Lung (tissue), 11 donors: ENCODE measurements at regions not wholly inside any gene's neighbourhood (a gene's known extent, or its start where the extent isn't known, plus 50 kb on each side); places are given as distances from the start of the nearest gene placed in this dataset.

Experiments used
- ATAC-seq: fragments of 200-7000 bp; cut with Tn5 transposase; one replicate; pipeline ENCODE4 v1.9.1; 2020; ENCODE audit warnings: moderate number of reproducible peaks; ENCODE audit not compliant: insufficient read depth, low FRiP score
- DNase-seq, 3 donors: peaks; one replicate each; pipeline ENCODE4 v3.0.0-alpha.2; 2013 to 2017
- H3K27ac ChIP-seq, 2 donors: one replicate each; pipeline ENCODE4 v1.5.1; 2013; ENCODE audit warnings: mild to moderate bottlenecking in 2 of 2, moderate library complexity in 2 of 2, control low read depth in 1 of 2, inconsistent platforms in 1 of 2, low read depth in 1 of 2, low read length in 1 of 2
- H3K27me3 ChIP-seq, 3 donors: one replicate each; pipeline ENCODE4 v1.5.1; 2013; ENCODE audit warnings: low read length in 2 of 3; ENCODE audit not compliant: control insufficient read depth in 3 of 3, insufficient read depth in 3 of 3
- H3K36me3 ChIP-seq, 4 donors: one replicate each; pipeline ENCODE4 v1.5.1; 2013; ENCODE audit warnings: low read length in 4 of 4, mild to moderate bottlenecking in 1 of 4, moderate library complexity in 1 of 4; ENCODE audit not compliant: control insufficient read depth in 4 of 4, insufficient read depth in 4 of 4
- H3K4me1 ChIP-seq, 5 donors: one replicate each; pipeline ENCODE4 v1.5.1; 2013; ENCODE audit warnings: low read length in 5 of 5, mild to moderate bottlenecking in 2 of 5, moderate library complexity in 1 of 5; ENCODE audit not compliant: control insufficient read depth in 5 of 5, insufficient read depth in 5 of 5
- H3K4me3 ChIP-seq: one replicate; pipeline ENCODE4 v1.5.1; 2013; ENCODE audit warnings: mild to moderate bottlenecking, control low read depth, moderate library complexity
- H3K9ac ChIP-seq, 2 donors: one replicate each; pipeline ENCODE4 v1.5.1; 2013; ENCODE audit warnings: low read length in 2 of 2, control low read depth in 1 of 2; ENCODE audit not compliant: insufficient read depth in 1 of 2
- H3K9me3 ChIP-seq, 4 donors: one replicate each; pipeline ENCODE4 v1.5.1; 2013; ENCODE audit warnings: low read length in 3 of 4, mild to moderate bottlenecking in 1 of 4, moderate library complexity in 1 of 4; ENCODE audit not compliant: control insufficient read depth in 4 of 4, insufficient read depth in 3 of 4
- WGBS, 2 donors: extraction: QIAGEN DNeasy Blood & Tissue Kit; methylation state at CpG; one replicate each; pipeline ENCODE4 v1.1.7; 2013; 5-methylcytosine and 5-hydroxymethylcytosine counted together
- TF ChIP-seq, protein P1 (sequence below): IDR thresholded peaks from 2 replicates; pipeline ENCODE4 v1.5.1; 2012; ENCODE audit warnings: mild to moderate bottlenecking; ENCODE audit errors: control extremely low read depth, extremely low read depth
- donor health status: control.
- donor health status: control.
- donor health status: Bipolar disorder and iron deficiency.
- donor health status: healthy.
- donor health status: DM: yes; HTN: yes; CAD: no.

DNA sequence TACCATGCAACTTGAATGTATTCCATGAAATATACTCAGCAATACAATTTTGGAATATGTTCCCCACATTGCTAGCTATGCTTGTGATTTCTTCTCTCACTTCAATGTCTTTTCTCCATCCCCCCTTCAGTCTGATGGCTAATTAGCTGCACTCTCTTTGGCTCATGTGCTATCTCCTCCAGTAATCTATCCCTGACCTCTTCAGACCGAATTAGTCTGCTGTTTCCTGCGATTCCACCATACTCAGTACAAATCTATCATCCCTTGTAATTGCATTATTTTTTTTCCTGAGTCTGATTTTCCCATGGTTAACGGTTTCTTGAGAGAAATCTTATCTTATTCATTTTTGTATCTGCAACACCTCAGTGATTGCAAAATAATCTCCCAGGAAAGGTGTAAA lies 360.7 kb upstream of the CDH10 start:
- no peak overlapping the region for H3K4me3 ChIP-seq
- H3K9me3 ChIP-seq: no peaks in the 10 kb centered on the region
- TF ChIP-seq, protein P1, sequence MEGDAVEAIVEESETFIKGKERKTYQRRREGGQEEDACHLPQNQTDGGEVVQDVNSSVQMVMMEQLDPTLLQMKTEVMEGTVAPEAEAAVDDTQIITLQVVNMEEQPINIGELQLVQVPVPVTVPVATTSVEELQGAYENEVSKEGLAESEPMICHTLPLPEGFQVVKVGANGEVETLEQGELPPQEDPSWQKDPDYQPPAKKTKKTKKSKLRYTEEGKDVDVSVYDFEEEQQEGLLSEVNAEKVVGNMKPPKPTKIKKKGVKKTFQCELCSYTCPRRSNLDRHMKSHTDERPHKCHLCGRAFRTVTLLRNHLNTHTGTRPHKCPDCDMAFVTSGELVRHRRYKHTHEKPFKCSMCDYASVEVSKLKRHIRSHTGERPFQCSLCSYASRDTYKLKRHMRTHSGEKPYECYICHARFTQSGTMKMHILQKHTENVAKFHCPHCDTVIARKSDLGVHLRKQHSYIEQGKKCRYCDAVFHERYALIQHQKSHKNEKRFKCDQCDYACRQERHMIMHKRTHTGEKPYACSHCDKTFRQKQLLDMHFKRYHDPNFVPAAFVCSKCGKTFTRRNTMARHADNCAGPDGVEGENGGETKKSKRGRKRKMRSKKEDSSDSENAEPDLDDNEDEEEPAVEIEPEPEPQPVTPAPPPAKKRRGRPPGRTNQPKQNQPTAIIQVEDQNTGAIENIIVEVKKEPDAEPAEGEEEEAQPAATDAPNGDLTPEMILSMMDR: no peak
- 45 to 76% methylated on average over 3 of the region's 3 CpGs for WGBS, 2 donors
- H3K27ac ChIP-seq: no peak overlapping the region
- no peaks in the 10 kb centered on the region for H3K27me3 ChIP-seq
- H3K4me1 ChIP-seq: no peaks in the 10 kb centered on the region
- no peaks in the 10 kb centered on the region for H3K36me3 ChIP-seq
- H3K9ac ChIP-seq: no peak overlapping the region
- no peak for ATAC-seq
- no peak for DNase-seq

DNA sequence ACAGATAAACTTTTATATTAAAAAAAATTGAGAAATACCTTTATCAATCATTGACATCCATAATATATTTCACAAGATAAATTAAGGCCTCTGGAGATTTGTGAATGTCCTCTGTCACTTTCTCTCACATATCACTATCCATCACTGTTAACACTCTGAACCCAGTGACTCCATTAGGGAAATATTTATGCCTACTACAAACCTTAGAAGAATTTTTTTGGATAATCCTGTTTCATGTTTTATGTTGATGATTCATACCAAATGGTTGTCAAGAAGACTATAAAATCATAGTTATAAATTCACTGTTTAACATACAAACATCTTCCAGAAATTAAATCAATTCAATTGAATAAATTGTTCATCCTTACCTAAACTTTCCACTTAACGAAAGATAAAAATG lies 357.6 kb upstream of the CDH10 start:
- 91 to 98% methylated on average over 1 of the region's 1 CpG for WGBS, 2 donors
- no peak for DNase-seq
- H3K9ac ChIP-seq: no peak overlapping the region

DNA sequence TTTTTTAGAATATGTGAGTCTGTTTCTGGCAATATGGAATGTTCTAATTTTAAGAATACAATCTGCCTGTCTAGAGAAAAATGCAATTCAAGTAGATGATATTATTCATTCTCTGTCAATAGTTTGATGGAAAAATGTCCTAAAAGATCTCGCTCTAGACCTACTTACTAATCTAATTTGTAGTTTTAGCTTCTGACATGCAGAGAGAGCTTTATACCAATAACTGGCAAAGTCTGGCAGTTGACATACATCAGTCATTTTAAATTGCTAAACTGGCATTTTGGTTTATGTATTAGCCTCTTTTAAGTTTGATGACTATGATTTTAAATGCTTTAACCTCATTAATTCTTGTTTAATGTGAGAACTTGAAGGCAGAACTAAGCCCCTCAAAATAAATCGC lies 355.0 kb upstream of the CDH10 start:
- no peak for ATAC-seq

More for the DNA sequence above, 357.6 kb upstream of the CDH10 start:
- Histone ChIP-seq H3K4me3 (no peak overlapping the region), H3K27me3 (no peaks in the 10 kb centered on the region), H3K36me3 (no peaks in the 10 kb centered on the region), H3K4me1 (no peaks in the 10 kb centered on the region), H3K27ac (no peak overlapping the region), H3K9me3 (no peaks in the 10 kb centered on the region)
- TF ChIP-seq, protein P1: no peak
- no peak for ATAC-seq

DNA sequence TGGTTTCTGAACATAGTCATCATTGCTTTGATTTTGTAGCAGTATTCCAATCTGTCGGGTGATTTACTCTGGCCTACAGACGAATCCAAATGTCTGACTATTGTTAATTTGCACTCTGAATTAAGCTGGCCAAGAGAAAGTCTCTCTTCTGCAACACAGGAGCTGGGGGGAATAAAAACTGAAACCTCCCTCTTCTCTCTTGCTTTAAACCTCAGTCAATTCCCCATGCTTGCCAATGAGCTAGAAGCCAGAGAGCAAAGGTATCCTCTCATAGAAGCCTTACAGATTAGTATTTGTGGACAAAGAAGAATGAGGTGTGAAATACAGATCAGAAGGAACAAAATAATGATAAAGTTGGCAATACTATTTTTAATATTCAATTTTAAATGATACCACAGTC lies 353.9 kb upstream of the CDH10 start:
- Histone ChIP-seq H3K4me3 (no peak overlapping the region), H3K27me3 (no peaks in the 10 kb centered on the region), H3K27ac (no peak overlapping the region), H3K9ac (no peak overlapping the region), H3K36me3 (no peaks in the 10 kb centered on the region), H3K9me3 (peaks cover 0 to 2% (median 0%) of the 10 kb centered on the region in 4 donors), H3K4me1 (no peaks in the 10 kb centered on the region)
- ATAC-seq (no peak), DNase-seq (no peak)
- TF ChIP-seq, protein P1: no peak
- 70% methylated on average over 2 of the region's 2 CpGs for WGBS, 2 donors

More for the DNA sequence above, 355.0 kb upstream of the CDH10 start:
- Histone ChIP-seq H3K4me3 (no peak overlapping the region), H3K9me3 (peaks cover 0 to 2% (median 0%) of the 10 kb centered on the region in 4 donors), H3K9ac (no peak overlapping the region), H3K4me1 (no peaks in the 10 kb centered on the region), H3K36me3 (no peaks in the 10 kb centered on the region), H3K27ac (no peak overlapping the region), H3K27me3 (no peaks in the 10 kb centered on the region)
- WGBS, 2 donors: 84 to 88% methylated on average over 2 of the region's 2 CpGs
- TF ChIP-seq, protein P1: no peak
- DNase-seq: no peak
